GM23248 (cell line): ENCODE measurements at regions not wholly inside any gene's neighbourhood (a gene's known extent, or its start where the extent isn't known, plus 50 kb on each side); places are given as distances from the start of the nearest gene placed in this dataset.
A peak's percentile ranks its signal among the peaks of the same experiment; 100 is the strongest.

ENCODE experiments used
- DNase-seq: peaks from one replicate; pipeline ENCODE4 v3.0.0-alpha.2; 2015
- H2AFZ ChIP-seq: fragments of 200-600 bp; sonication (generic); 2 replicates; pipeline ENCODE4 v1.6.1; 2016; ENCODE audit warnings: antibody characterized with exemption
- H3F3A ChIP-seq: fragments of 200-600 bp; sonication (generic); 2 replicates; pipeline ENCODE4 v1.6.1; 2016; ENCODE audit warnings: mild to moderate bottlenecking, antibody characterized with exemption, mixed run types; ENCODE audit not compliant: insufficient read depth
- H3K27ac ChIP-seq: fragments of 200-600 bp; sonication (generic); 2 replicates; pipeline ENCODE4 v1.5.1; 2016; ENCODE audit warnings: mild to moderate bottlenecking
- H3K27me3 ChIP-seq: fragments of 200-600 bp; sonication (generic); replicated peaks from 2 replicates; pipeline ENCODE4 v1.6.1; 2016; ENCODE audit warnings: mild to moderate bottlenecking; ENCODE audit not compliant: insufficient read depth
- H3K36me3 ChIP-seq: fragments of 200-600 bp; sonication (generic); 2 replicates; pipeline ENCODE4 v1.6.1; 2016; ENCODE audit warnings: low read depth, mild to moderate bottlenecking
- H3K4me1 ChIP-seq: fragments of 200-600 bp; sonication (generic); 2 replicates; pipeline ENCODE4 v1.6.1; 2016; ENCODE audit warnings: mild to moderate bottlenecking; ENCODE audit not compliant: insufficient read depth
- H3K4me2 ChIP-seq: fragments of 200-600 bp; sonication (generic); one replicate; pipeline ENCODE4 v1.6.1; 2016; ENCODE audit warnings: mild to moderate bottlenecking; ENCODE audit not compliant: unreplicated experiment
- H3K4me3 ChIP-seq: fragments of 200-600 bp; sonication (generic); 2 replicates; pipeline ENCODE4 v1.5.1; 2016; ENCODE audit warnings: mild to moderate bottlenecking
- H3K79me2 ChIP-seq: fragments of 200-600 bp; sonication (generic); 2 replicates; pipeline ENCODE4 v1.6.1; 2016; ENCODE audit warnings: mild to moderate bottlenecking; ENCODE audit not compliant: insufficient read depth
- H3K9ac ChIP-seq: fragments of 200-600 bp; sonication (generic); 2 replicates; pipeline ENCODE4 v1.6.1; 2016; ENCODE audit warnings: mild to moderate bottlenecking
- H3K9me2 ChIP-seq: fragments of 200-600 bp; sonication (generic); 2 replicates; pipeline ENCODE4 v1.6.1; 2016; ENCODE audit warnings: mixed run types, mild to moderate bottlenecking, moderate library complexity; ENCODE audit not compliant: insufficient read depth
- H3K9me3 ChIP-seq: fragments of 200-600 bp; sonication (generic); one replicate; pipeline ENCODE4 v1.6.1; 2017; ENCODE audit warnings: low read depth
- H4K20me1 ChIP-seq: fragments of 200-600 bp; sonication (generic); 2 replicates; pipeline ENCODE4 v1.6.0; 2016; ENCODE audit not compliant: insufficient read depth
- EZH2 ChIP-seq: fragments of 200-600 bp; sonication (generic); IDR thresholded peaks from 2 replicates; pipeline ENCODE4 v1.6.1; 2018; ENCODE audit warnings: antibody characterized with exemption, mild to moderate bottlenecking; ENCODE audit not compliant: insufficient read depth, poor library complexity, severe bottlenecking
- EZH2phosphoT487 ChIP-seq: fragments of 200-600 bp; sonication (generic); IDR thresholded peaks from 2 replicates; pipeline ENCODE4 v1.6.1; 2018; ENCODE audit warnings: antibody characterized with exemption, moderate library complexity, mild to moderate bottlenecking, low read depth; ENCODE audit not compliant: insufficient read depth
- WGBS, 2 experiments: methylation state at CpG; one replicate each; pipeline ENCODE4 v1.1.6; 2015 to 2017; ENCODE audit warnings: low lambda C conversion rate in 2 of 2, low coverage in 1 of 2; ENCODE audit errors: missing lambda C conversion rate in 2 of 2; 5-methylcytosine and 5-hydroxymethylcytosine counted together
- in situ Hi-C: fragments of 300-500 bp; cut with MboI; formaldehyde crosslinking; loops from 2 replicates; pipeline ENCODE4 v1.15.0; 2020

- no peak for DNase-seq
- Histone ChIP-seq H3K27me3 (no peaks in the 10 kb centered on the region; the same call in 1 of the 2 replicates), H3K9me2 (no peaks in the 10 kb centered on the region), H3F3A (no peaks in the 10 kb centered on the region), H3K36me3 (no peaks in the 10 kb centered on the region), H3K79me2 (no peaks in the 10 kb centered on the region), H3K4me1 (peaks cover 4% of the 10 kb centered on the region), H3K9ac (no peak overlapping the region), H2AFZ (no peak overlapping the region), H3K27ac (no peak overlapping the region), H4K20me1 (no peaks in the 10 kb centered on the region), H3K9me3 (no peaks in the 10 kb centered on the region), H3K4me2 (no peak overlapping the region), H3K4me3 (no peak overlapping the region)
- no peak for TF ChIP-seq EZH2
- TF ChIP-seq EZH2phosphoT487, result no peak
- in situ Hi-C loops, result no loop called here
- 0 to 7% methylated on average over 1 of the region's 1 CpG for WGBS, 2 experiments
Measured at GRCh38 chr14:62138593-62138992, 376.4 kb downstream of the SNAPC1 start.

DNA sequence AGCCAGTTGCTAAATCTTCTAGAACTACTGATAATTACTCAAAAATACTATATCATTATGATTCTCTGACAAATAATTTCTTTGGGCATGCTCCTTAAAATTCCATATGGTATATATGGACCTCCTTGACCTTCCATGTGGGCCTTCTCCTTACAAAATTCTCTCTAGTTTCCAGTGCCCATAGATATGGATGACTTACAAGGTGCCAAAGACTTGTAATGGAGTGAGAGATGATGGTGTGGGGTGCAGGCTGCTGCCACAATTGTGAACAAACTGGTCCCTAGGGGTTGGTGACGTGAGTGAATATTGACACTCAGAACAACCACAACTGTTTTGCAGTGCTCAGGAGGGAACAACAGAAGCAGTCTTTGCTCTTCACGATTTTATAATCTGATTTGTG lies 378.9 kb downstream of the SNAPC1 start:
- H3K9me2 ChIP-seq, result no peaks in the 10 kb centered on the region
- TF ChIP-seq EZH2 (no peak), EZH2phosphoT487 (no peak)
- in situ Hi-C loops, result no loop called here
- no peaks in the 10 kb centered on the region for H3K9me3 ChIP-seq
- H4K20me1 ChIP-seq, result no peaks in the 10 kb centered on the region
- no peak for DNase-seq
- no peak overlapping the region for H3K27ac ChIP-seq
- no peaks in the 10 kb centered on the region; the same call in 1 of the 2 replicates for H3K27me3 ChIP-seq
- H3K79me2 ChIP-seq, result no peaks in the 10 kb centered on the region
- 29 to 31% methylated on average over 2 of the region's 2 CpGs for WGBS, 2 experiments
- no peak overlapping the region for H3K4me2 ChIP-seq
- no peak overlapping the region for H2AFZ ChIP-seq
- no peaks in the 10 kb centered on the region for H3F3A ChIP-seq
- no peak overlapping the region for H3K4me3 ChIP-seq
- H3K4me1 ChIP-seq, result peaks cover 4% of the 10 kb centered on the region
- H3K9ac ChIP-seq, result no peak overlapping the region
- H3K36me3 ChIP-seq, result no peaks in the 10 kb centered on the region

GRCh38 chr14:62143245-62143644 lies 381.0 kb downstream of the SNAPC1 start:
- H3K9ac ChIP-seq, result no peak overlapping the region
- WGBS, 2 experiments, result 0% methylated on average over 2 of the region's 2 CpGs
- no peaks in the 10 kb centered on the region for H3K9me3 ChIP-seq
- H3F3A ChIP-seq, result no peaks in the 10 kb centered on the region
- H3K4me3 ChIP-seq, result no peak overlapping the region
- H2AFZ ChIP-seq, result no peak overlapping the region
- DNase-seq, result peak; percentile 78
- TF ChIP-seq EZH2phosphoT487 (no peak), EZH2 (no peak)
- no peaks in the 10 kb centered on the region for H3K27me3 ChIP-seq
- H3K9me2 ChIP-seq, result no peaks in the 10 kb centered on the region
- no peak overlapping the region for H3K27ac ChIP-seq
- H4K20me1 ChIP-seq, result no peaks in the 10 kb centered on the region
- no peaks in the 10 kb centered on the region for H3K36me3 ChIP-seq
- H3K79me2 ChIP-seq, result no peaks in the 10 kb centered on the region
- peaks cover 4% of the 10 kb centered on the region for H3K4me1 ChIP-seq
- peak overlapping the region; percentile 9 for H3K4me2 ChIP-seq
- in situ Hi-C loops, result no loop called here

DNA sequence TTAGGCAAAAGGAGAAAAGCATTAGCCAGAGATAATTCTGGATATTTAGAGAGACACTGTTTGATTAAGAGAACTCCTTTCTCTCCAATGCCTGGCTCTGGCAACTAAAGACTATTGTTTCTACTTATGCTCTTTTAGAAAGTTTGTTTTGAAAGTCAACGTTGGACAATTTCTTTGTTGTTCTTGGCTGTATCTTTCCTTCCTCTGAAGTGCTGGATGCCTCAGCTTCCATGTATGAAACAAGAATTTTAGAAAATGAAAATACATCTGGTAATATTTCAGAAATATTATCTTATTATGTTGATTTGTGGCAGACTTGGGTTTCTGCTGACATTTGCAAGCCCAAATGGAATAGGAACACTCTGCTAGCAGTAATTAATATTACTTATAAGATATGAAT lies 382.6 kb downstream of the SNAPC1 start:
- H3K36me3 ChIP-seq, result no peaks in the 10 kb centered on the region
- H3K4me1 ChIP-seq, result peaks cover 4% of the 10 kb centered on the region
- no peak overlapping the region for H3K4me3 ChIP-seq
- WGBS, 2 experiments, result 2 to 4% methylated on average over 1 of the region's 1 CpG
- no peak overlapping the region for H3K9ac ChIP-seq
- no peak overlapping the region for H3K4me2 ChIP-seq
- no peaks in the 10 kb centered on the region for H4K20me1 ChIP-seq
- TF ChIP-seq EZH2phosphoT487 (no peak), EZH2 (no peak)
- no peak overlapping the region for H2AFZ ChIP-seq
- H3K79me2 ChIP-seq, result no peaks in the 10 kb centered on the region
- H3K9me3 ChIP-seq, result no peaks in the 10 kb centered on the region
- in situ Hi-C loops, result no loop called here
- no peaks in the 10 kb centered on the region for H3F3A ChIP-seq
- no peaks in the 10 kb centered on the region for H3K9me2 ChIP-seq
- H3K27ac ChIP-seq, result no peak overlapping the region
- DNase-seq, result no peak
- no peaks in the 10 kb centered on the region for H3K27me3 ChIP-seq

GRCh38 chr14:62146030-62146429 lies 383.8 kb downstream of the SNAPC1 start:
- no peaks in the 10 kb centered on the region for H4K20me1 ChIP-seq
- H3K9me2 ChIP-seq, result no peaks in the 10 kb centered on the region
- no peaks in the 10 kb centered on the region for H3K9me3 ChIP-seq
- WGBS, 2 experiments, result 0 to 2% methylated on average over 2 of the region's 2 CpGs
- peaks cover 4% of the 10 kb centered on the region for H3K4me1 ChIP-seq
- no peak overlapping the region for H3K9ac ChIP-seq
- H3F3A ChIP-seq, result no peaks in the 10 kb centered on the region
- in situ Hi-C loops, result no loop called here
- H3K4me2 ChIP-seq, result no peak overlapping the region
- no peaks in the 10 kb centered on the region for H3K27me3 ChIP-seq
- H3K36me3 ChIP-seq, result no peaks in the 10 kb centered on the region
- no peaks in the 10 kb centered on the region for H3K79me2 ChIP-seq
- no peak overlapping the region for H2AFZ ChIP-seq
- H3K27ac ChIP-seq, result no peak overlapping the region
- TF ChIP-seq EZH2phosphoT487 (no peak), EZH2 (no peak)
- H3K4me3 ChIP-seq, result no peak overlapping the region
- no peak for DNase-seq
